NCI-H524 treated with DMSO at 0.1 percent for 48 hours (cell line): ENCODE measurements at regions not wholly inside any gene's neighbourhood (a gene's known extent, or its start where the extent isn't known, plus 50 kb on each side); places are given as distances from the start of the nearest gene placed in this dataset.

Experiments used
- DNase-seq: peaks from one replicate; lab custom pipeline; 2025; lab: John Stamatoyannopoulos, UW

GRCh38 chr19:28210886-28211285 is 1002.1 kb downstream of the UQCRFS1 start:
- no peak for DNase-seq

GRCh38 chr19:28208745-28209144 is 1004.2 kb downstream of the UQCRFS1 start:
- no peak for DNase-seq

- no peak for DNase-seq
Observed at GRCh38 chr19:28207244-28207643, 1005.7 kb downstream of the UQCRFS1 start.

GRCh38 chr19:28201462-28201943 is 1011.4 kb downstream of the UQCRFS1 start:
- no peak for DNase-seq

- DNase-seq: no peak
Observed at GRCh38 chr19:28199323-28199722, 1013.6 kb downstream of the UQCRFS1 start.

- DNase-seq: no peak
Observed at GRCh38 chr19:28196961-28197360, 1016.0 kb downstream of the UQCRFS1 start.

GRCh38 chr19:28196101-28196500 is 1016.9 kb downstream of the UQCRFS1 start:
- no peak for DNase-seq

- DNase-seq: no peak
Observed at GRCh38 chr19:28185646-28186045, 1027.3 kb downstream of the UQCRFS1 start.

GRCh38 chr19:28184997-28185396 is 1028.0 kb downstream of the UQCRFS1 start:
- DNase-seq: no peak

GRCh38 chr19:28176193-28176592 is 1036.8 kb downstream of the UQCRFS1 start:
- DNase-seq: no peak

- DNase-seq: no peak
Observed at GRCh38 chr19:28171983-28172382, 1041.0 kb downstream of the UQCRFS1 start.

- no peak for DNase-seq
Observed at GRCh38 chr19:28170066-28170465, 1042.9 kb downstream of the UQCRFS1 start.

GRCh38 chr19:28169168-28169887 is 1043.6 kb downstream of the UQCRFS1 start:
- no peak for DNase-seq

GRCh38 chr19:28168557-28168956 is 1044.4 kb downstream of the UQCRFS1 start:
- DNase-seq: no peak

GRCh38 chr19:28166025-28166424 is 1046.9 kb downstream of the UQCRFS1 start:
- DNase-seq: no peak

GRCh38 chr19:28164214-28164613 is 1048.7 kb downstream of the UQCRFS1 start:
- DNase-seq: no peak

- no peak for DNase-seq
Observed at GRCh38 chr19:28159065-28159464, 1053.9 kb downstream of the UQCRFS1 start.

GRCh38 chr19:28155265-28155664 is 1057.7 kb downstream of the UQCRFS1 start:
- DNase-seq: no peak

GRCh38 chr19:28154077-28154476 is 1058.9 kb downstream of the UQCRFS1 start:
- DNase-seq: no peak

GRCh38 chr19:28153123-28153522 is 1059.8 kb downstream of the UQCRFS1 start:
- no peak for DNase-seq

GRCh38 chr19:28152195-28152594 is 1060.8 kb downstream of the UQCRFS1 start:
- DNase-seq: no peak

GRCh38 chr19:28150129-28150528 is 1062.8 kb downstream of the UQCRFS1 start:
- no peak for DNase-seq

- DNase-seq: no peak
Observed at GRCh38 chr19:28148554-28148953, 1064.4 kb downstream of the UQCRFS1 start.

- no peak for DNase-seq
Observed at GRCh38 chr19:28142258-28142657, 1070.7 kb downstream of the UQCRFS1 start.
